Panc1 (cell line): ENCODE measurements at regions not wholly inside any gene's neighbourhood (a gene's known extent, or its start where the extent isn't known, plus 50 kb on each side); places are given as distances from the start of the nearest gene placed in this dataset.

Experiments
- ATAC-seq: fragments of 200-7000 bp; cut with Tn5 transposase; 2 replicates; pipeline ENCODE4 v1.9.1; 2020; ENCODE audit warnings: mild to moderate bottlenecking, moderate library complexity
- BruUV-seq: library from RNA; stranded (reverse); fragments of 400-500 nt; replicated peaks from 2 replicates; lab custom pipeline; 2021; lab: Mats Ljungman, UMichigan
- CTCF ChIA-PET: fragments of 300-600 bp; sonication (Branson Sonifier 250); formaldehyde crosslinking; loops from one replicate; lab custom pipeline; 2022; ENCODE audit warnings: antibody characterized with exemption; lab: Charles Lee
- POLR2A ChIA-PET: fragments of 300-600 bp; sonication (Branson Sonifier 250); formaldehyde crosslinking; loops from one replicate; lab custom pipeline; 2022; ENCODE audit warnings: antibody characterized with exemption; lab: Charles Lee
- DNase-seq: peaks from one replicate; pipeline ENCODE4 v3.0.0-alpha.2; 2010; ENCODE audit warnings: low read depth, low spot score
- H3K27ac ChIP-seq: 2 replicates; pipeline ENCODE4 v1.5.1; 2011; ENCODE audit warnings: mild to moderate bottlenecking, low read length, inconsistent platforms
- H3K27me3 ChIP-seq: fragments of 200-500 bp; sonication (Bioruptor generic); 2 replicates; pipeline ENCODE4 v1.6.0; 2014; ENCODE audit warnings: low read length, inconsistent platforms; ENCODE audit not compliant: control insufficient read depth, insufficient read depth
- H3K36me3 ChIP-seq: fragments of 200-500 bp; sonication (Bioruptor generic); 2 replicates; pipeline ENCODE4 v1.5.1; 2014; ENCODE audit warnings: inconsistent platforms, mild to moderate bottlenecking, low read length, moderate library complexity; ENCODE audit not compliant: control insufficient read depth, insufficient read depth
- H3K4me1 ChIP-seq: 2 replicates; pipeline ENCODE4 v1.5.1; 2011; ENCODE audit warnings: inconsistent platforms, mild to moderate bottlenecking, low read length, moderate library complexity; ENCODE audit not compliant: control insufficient read depth, insufficient read depth
- H3K4me3 ChIP-seq, 2 experiments: 2 replicates each; pipeline ENCODE4 v1.5.1; 2011 to 2012; ENCODE audit warnings: low read depth in 2 of 2, low read length in 2 of 2, mild to moderate bottlenecking in 2 of 2, inconsistent platforms in 1 of 2, moderate library complexity in 1 of 2
- H3K9me3 ChIP-seq: fragments of 200-500 bp; sonication (Bioruptor generic); 2 replicates; pipeline ENCODE4 v1.5.1; 2014; ENCODE audit warnings: low read depth, mild to moderate bottlenecking, inconsistent platforms, low read length, moderate library complexity; ENCODE audit not compliant: control insufficient read depth, insufficient read depth
- CTCF ChIP-seq: fragments of 450-650 bp; IDR thresholded peaks from 2 replicates; pipeline ENCODE4 v1.5.1; 2017; ENCODE audit warnings: mild to moderate bottlenecking
- POLR2AphosphoS5 ChIP-seq: IDR thresholded peaks from 2 replicates; pipeline ENCODE4 v1.6.1; 2012; ENCODE audit warnings: mild to moderate bottlenecking, low read depth, low read length, moderate library complexity
- REST ChIP-seq, 2 experiments: IDR thresholded peaks; 2 replicates each; pipeline ENCODE4 v1.6.1; 2011 to 2012; ENCODE audit warnings: low read depth in 2 of 2, control low read depth in 1 of 2, low read length in 1 of 2, mild to moderate bottlenecking in 1 of 2, moderate library complexity in 1 of 2; ENCODE audit not compliant: insufficient read depth in 1 of 2
- SIN3A ChIP-seq: IDR thresholded peaks from 2 replicates; pipeline ENCODE4 v1.6.1; 2012; ENCODE audit warnings: low read depth, mild to moderate bottlenecking, low read length, moderate library complexity, borderline replicate concordance; ENCODE audit not compliant: insufficient read depth
- TCF7L2 ChIP-seq: IDR thresholded peaks from 2 replicates; pipeline ENCODE4 v1.6.1; 2011; ENCODE audit warnings: mild to moderate bottlenecking, low read depth, low read length, inconsistent platforms
- in situ Hi-C: cut with HindIII; loops from 2 replicates; pipeline ENCODE4 v1.10.0; 2016; ENCODE audit warnings: low sequenced_read_pairs, low pct_unique_long_range_greater_than_20kb
- intact Hi-C: fragments of 100-400 bp; cut with micrococcal nuclease; formaldehyde crosslinking; loops from one replicate; pipeline ENCODE4 v1.10.0; 2022; ENCODE audit not compliant: unreplicated experiment

GRCh38 chr9:4424891-4425290 lies 65.4 kb upstream of the SLC1A1 start:
- intact Hi-C loops: no loop called here
- ATAC-seq: no peak
- H3K4me3 ChIP-seq: no peak overlapping the region
- no peaks in the 10 kb centered on the region for H3K4me1 ChIP-seq
- CTCF ChIA-PET: no interaction called here
- BruUV-seq: no TSS peak
- no peaks in the 10 kb centered on the region for H3K36me3 ChIP-seq
- no peak overlapping the region for H3K27ac ChIP-seq
- in situ Hi-C loops: no loop called here
- H3K27me3 ChIP-seq: no peaks in the 10 kb centered on the region
- DNase-seq: no peak
- POLR2A ChIA-PET: no interaction called here
- no peak for TF ChIP-seq TCF7L2
- no peak for TF ChIP-seq POLR2AphosphoS5
- TF ChIP-seq CTCF: no peak
- no peak for TF ChIP-seq REST (IDR thresholded peaks at IDR 0.05; ENCODE audit: insufficient read depth in 1 of 2, low read depth in 2 of 2, low read length in 1 of 2)
- TF ChIP-seq SIN3A: no peak
- no peaks in the 10 kb centered on the region for H3K9me3 ChIP-seq

GRCh38 chr9:4424038-4424437 lies 66.2 kb upstream of the SLC1A1 start:
- Histone ChIP-seq H3K27me3 (no peaks in the 10 kb centered on the region), H3K4me1 (no peaks in the 10 kb centered on the region), H3K36me3 (no peaks in the 10 kb centered on the region), H3K4me3 (no peak overlapping the region), H3K9me3 (no peaks in the 10 kb centered on the region), H3K27ac (no peak overlapping the region)
- BruUV-seq: no TSS peak
- POLR2A ChIA-PET: no interaction called here
- ATAC-seq (no peak), DNase-seq (no peak)
- in situ Hi-C loops (no loop called here), intact Hi-C loops (no loop called here)
- CTCF ChIA-PET: no interaction called here
- no peak for TF ChIP-seq CTCF

- ChIA-PET CTCF (no interaction called here), POLR2A (interaction anchor here (0.5 kb wide), 1 partner anchor 227 kb away, joined by 3 read pairs; no protein-coding TSS in a partner anchor)
- Histone ChIP-seq H3K36me3 (no peaks in the 10 kb centered on the region), H3K4me3 (no peak overlapping the region), H3K4me1 (no peaks in the 10 kb centered on the region), H3K27ac (no peak overlapping the region), H3K27me3 (no peaks in the 10 kb centered on the region), H3K9me3 (no peaks in the 10 kb centered on the region)
- TF ChIP-seq CTCF (no peak), POLR2AphosphoS5 (no peak), REST (IDR thresholded peaks at IDR 0.05; ENCODE audit: insufficient read depth in 1 of 2, low read depth in 2 of 2, low read length in 1 of 2) (no peak), SIN3A (no peak), TCF7L2 (no peak)
- in situ Hi-C loops: no loop called here
- intact Hi-C loops: no loop called here
- BruUV-seq: no TSS peak
- no peak for DNase-seq
- no peak for ATAC-seq
Measured at GRCh38 chr9:4423207-4423610, 67.1 kb upstream of the SLC1A1 start.
